ENCODE measurements at regions not wholly inside any gene's neighbourhood (a gene's known extent, or its start where the extent isn't known, plus 50 kb on each side); places are given as distances from the start of the nearest gene placed in this dataset.

- no peak for TF ChIP-seq CTCF (IDR thresholded peaks at IDR 0.05)
- no peak for TF ChIP-seq POLR2A (IDR thresholded peaks at IDR 0.05)
- no peak for TF ChIP-seq EP300 (IDR thresholded peaks at IDR 0.05)
- no peak for TF ChIP-seq POLR2AphosphoS5 (IDR thresholded peaks at IDR 0.05)
These were observed 100.5 kb upstream of the PCDH7 start for GRCh38 chr4:30619679-30620078.

All from suprapubic skin (tissue), 4 donors.